IMR-90 (cell line): ENCODE measurements at regions not wholly inside any gene's neighbourhood (a gene's known extent, or its start where the extent isn't known, plus 50 kb on each side); places are given as distances from the start of the nearest gene placed in this dataset.

Source experiments
- ATAC-seq: fragments of 200-7000 bp; cut with Tn5 transposase; 2 replicates; pipeline ENCODE4 v1.9.1; 2020; ENCODE audit warnings: low read depth, mild to moderate bottlenecking, moderate library complexity
- BruUV-seq: library from RNA; stranded (reverse); fragments of 400-500 nt; replicated peaks from 2 replicates; lab custom pipeline; 2021; lab: Mats Ljungman, UMichigan
- CTCF ChIA-PET: fragments of 300-600 bp; formaldehyde crosslinking; extraction: SDS; loops from one replicate; lab custom pipeline; 2021; ENCODE audit warnings: antibody characterized with exemption; lab: Yijun Ruan, JAX
- POLR2A ChIA-PET: fragments of 300-600 bp; sonication (Branson Sonifier 250); formaldehyde crosslinking; loops from one replicate; lab custom pipeline; 2022; ENCODE audit warnings: antibody characterized with exemption; ENCODE audit not compliant: unreplicated experiment; lab: Charles Lee
- DNase-seq: peaks from one replicate; pipeline ENCODE4 v3.0.0; 2013
- H2AFZ ChIP-seq: replicated peaks from 2 replicates; pipeline ENCODE3; 2013; ENCODE audit warnings: low read length, mild to moderate bottlenecking; ENCODE audit not compliant: poor library complexity
- H2AK5ac ChIP-seq: 2 replicates; pipeline ENCODE4 v1.6.1; 2013; ENCODE audit warnings: low read depth, low read length, inconsistent platforms
- H2AK9ac ChIP-seq: replicated peaks from 2 replicates; pipeline ENCODE3; 2013; ENCODE audit warnings: mild to moderate bottlenecking, low read depth, low read length, moderate library complexity; ENCODE audit not compliant: poor library complexity
- H2BK120ac ChIP-seq: 2 replicates; pipeline ENCODE4 v1.6.1; 2013; ENCODE audit warnings: low read depth, low read length, inconsistent platforms
- H2BK15ac ChIP-seq: 3 replicates; pipeline ENCODE4 v1.6.1; 2013; ENCODE audit warnings: low read depth, low read length, inconsistent platforms
- H2BK20ac ChIP-seq: 2 replicates; pipeline ENCODE4 v1.6.1; 2013; ENCODE audit warnings: low read depth, mild to moderate bottlenecking, inconsistent platforms, low read length, moderate library complexity
- H2BK5ac ChIP-seq: 2 replicates; pipeline ENCODE4 v1.6.1; 2013; ENCODE audit warnings: mild to moderate bottlenecking, low read depth, low read length, inconsistent platforms; ENCODE audit not compliant: poor library complexity, severe bottlenecking
- H3K14ac ChIP-seq: replicated peaks from 2 replicates; pipeline ENCODE4 v1.6.1; 2013; ENCODE audit warnings: low read depth, low read length, inconsistent platforms
- H3K18ac ChIP-seq: 2 replicates; pipeline ENCODE4 v1.6.1; 2013; ENCODE audit warnings: low read depth, low read length, control low read depth
- H3K23ac ChIP-seq: 2 replicates; pipeline ENCODE4 v1.6.1; 2013; ENCODE audit warnings: low read depth, low read length, inconsistent platforms
- H3K27ac ChIP-seq: 2 replicates; pipeline ENCODE4 v1.5.1; 2013; ENCODE audit warnings: mild to moderate bottlenecking, control low read depth, low read length; ENCODE audit not compliant: insufficient read depth
- H3K27me3 ChIP-seq: 2 replicates; pipeline ENCODE4 v1.6.1; 2013; ENCODE audit warnings: low read length; ENCODE audit not compliant: control insufficient read depth, insufficient read depth
- H3K36me3 ChIP-seq: 2 replicates; pipeline ENCODE4 v1.6.1; 2013; ENCODE audit warnings: low read length, mixed read lengths; ENCODE audit not compliant: control insufficient read depth, insufficient read depth
- H3K4ac ChIP-seq: 2 replicates; pipeline ENCODE4 v1.6.1; 2013; ENCODE audit warnings: low read depth, low read length, inconsistent platforms
- H3K4me1 ChIP-seq: 2 replicates; pipeline ENCODE4 v1.6.1; 2013; ENCODE audit warnings: low read length, mixed read lengths; ENCODE audit not compliant: control insufficient read depth, insufficient read depth
- H3K4me2 ChIP-seq: 2 replicates; pipeline ENCODE4 v1.6.1; 2013; ENCODE audit warnings: low read depth, mild to moderate bottlenecking, control low read depth, low read length, moderate library complexity
- H3K4me3 ChIP-seq: 2 replicates; pipeline ENCODE4 v1.5.1; 2013; ENCODE audit warnings: low read depth, mild to moderate bottlenecking, control low read depth, low read length, moderate library complexity; ENCODE audit not compliant: insufficient read depth
- H3K56ac ChIP-seq: 2 replicates; pipeline ENCODE4 v1.6.1; 2013; ENCODE audit warnings: low read length, inconsistent platforms; ENCODE audit not compliant: insufficient read depth; ENCODE audit errors: extremely low read depth
- H3K79me1 ChIP-seq, 2 experiments: 2 replicates each; pipeline ENCODE4 v1.6.1; 2013; ENCODE audit warnings: low read length in 2 of 2, inconsistent platforms in 1 of 2, low read depth in 1 of 2
- H3K9ac ChIP-seq: 2 replicates; pipeline ENCODE4 v1.6.1; 2013; ENCODE audit warnings: low read depth, low read length, control low read depth
- H3K9me1 ChIP-seq: 2 replicates; pipeline ENCODE4 v1.6.1; 2013; ENCODE audit warnings: low read length, inconsistent platforms; ENCODE audit not compliant: insufficient read depth
- H3K9me3 ChIP-seq: 2 replicates; pipeline ENCODE4 v1.6.1; 2013; ENCODE audit warnings: low read length; ENCODE audit not compliant: control insufficient read depth, insufficient read depth
- H4K20me1 ChIP-seq: 2 replicates; pipeline ENCODE4 v1.6.1; 2013; ENCODE audit warnings: low read length, inconsistent platforms; ENCODE audit not compliant: insufficient read depth
- H4K5ac ChIP-seq: 2 replicates; pipeline ENCODE4 v1.6.1; 2013; ENCODE audit warnings: mild to moderate bottlenecking, low read depth, low read length, control low read depth
- H4K8ac ChIP-seq, 2 experiments: 2 replicates each; pipeline ENCODE4 v1.6.1; 2013; ENCODE audit warnings: low read depth in 2 of 2, low read length in 2 of 2, control low read depth in 1 of 2, inconsistent platforms in 1 of 2
- H4K91ac ChIP-seq: 2 replicates; pipeline ENCODE4 v1.6.1; 2013; ENCODE audit warnings: low read depth, low read length, inconsistent platforms; ENCODE audit not compliant: insufficient read depth
- BHLHE40 ChIP-seq: fragments of 150-350 bp; IDR thresholded peaks from 2 replicates; pipeline ENCODE4 v1.6.1; 2016; ENCODE audit warnings: mild to moderate bottlenecking, low read depth, low read length
- MAFK ChIP-seq: IDR thresholded peaks from 2 replicates; pipeline ENCODE4 v1.6.1; 2012; ENCODE audit warnings: low read depth, low read length, improper control_type of control experiment
- MAZ ChIP-seq: IDR thresholded peaks from 2 replicates; pipeline ENCODE4 v1.6.1; 2012; ENCODE audit warnings: low read depth, mild to moderate bottlenecking, low read length, improper control_type of control experiment, moderate library complexity, borderline replicate concordance
- MXI1 ChIP-seq: IDR thresholded peaks from 2 replicates; pipeline ENCODE4 v1.6.1; 2012; ENCODE audit warnings: low read depth, mild to moderate bottlenecking, low read length, moderate library complexity, borderline replicate concordance
- NFE2L2 ChIP-seq: fragments of 150-350 bp; IDR thresholded peaks from 2 replicates; pipeline ENCODE4 v1.6.1; 2016; ENCODE audit warnings: low read depth, mild to moderate bottlenecking, low read length
- RCOR1 ChIP-seq: IDR thresholded peaks from 2 replicates; pipeline ENCODE4 v1.6.1; 2012; ENCODE audit warnings: mild to moderate bottlenecking, low read length, improper control_type of control experiment; ENCODE audit not compliant: insufficient replicate concordance
- RFX5 ChIP-seq: IDR thresholded peaks from 2 replicates; pipeline ENCODE4 v1.8.0; 2012; ENCODE audit warnings: low read depth, mild to moderate bottlenecking, low read length, moderate library complexity
- SMC3 ChIP-seq: fragments of 150-350 bp; IDR thresholded peaks from 2 replicates; pipeline ENCODE4 v1.6.1; 2016; ENCODE audit warnings: low read depth, mild to moderate bottlenecking, antibody characterized with exemption, low read length, moderate library complexity
- USF2 ChIP-seq: fragments of 150-350 bp; IDR thresholded peaks from 2 replicates; pipeline ENCODE4 v1.6.1; 2017; ENCODE audit warnings: mild to moderate bottlenecking, antibody characterized with exemption, low read length, low read depth
- WGBS, 2 experiments: methylation state at CpG; one replicate each; pipeline versions ENCODE4 v1.1.5 to v1.1.7; 2013; ENCODE audit warnings: missing lambda C conversion rate in 2 of 2; ENCODE audit not compliant: insufficient read length in 1 of 2; ENCODE audit errors: extremely low coverage in 2 of 2; 5-methylcytosine and 5-hydroxymethylcytosine counted together
- dilution Hi-C: fragments of 300-500 bp; cut with HindIII; formaldehyde crosslinking; loops from one replicate; pipeline ENCODE4 v1.14.3; 2018; ENCODE audit warnings: low sequenced_read_pairs; ENCODE audit not compliant: unreplicated experiment
- in situ Hi-C: fragments of 300-500 bp; cut with MboI; formaldehyde crosslinking; loops from 3 replicates; pipeline ENCODE4 v1.14.3; 2019; ENCODE audit warnings: low sequenced_read_pairs, inconsistent platforms, mixed read lengths
- intact Hi-C: fragments of 100-400 bp; cut with micrococcal nuclease; formaldehyde crosslinking; loops from 2 replicates; pipeline ENCODE4 v1.10.0; 2022

GRCh38 chr12:115722181-115722580 lies 555.3 kb downstream of the MED13L start:
- no CpG with 5 or more reads among the region's 2 CpGs for WGBS, 2 experiments
- no peaks in the 10 kb centered on the region for H4K20me1 ChIP-seq
- in situ Hi-C loops (no loop called here), intact Hi-C loops (no loop called here), dilution Hi-C loops (no loop called here)
- H4K5ac ChIP-seq, result no peak overlapping the region
- H2AK9ac ChIP-seq, result no peak overlapping the region
- no peak overlapping the region for H2AFZ ChIP-seq
- POLR2A ChIA-PET, result no interaction called here
- H3K9ac ChIP-seq, result no peak overlapping the region
- no peak overlapping the region for H2BK5ac ChIP-seq
- no TSS peak for BruUV-seq
- H3K56ac ChIP-seq, result no peak overlapping the region
- TF ChIP-seq SMC3 (no peak), MAFK (no peak), RFX5 (no peak), MAZ (no peak), USF2 (no peak), RCOR1 (no peak), MXI1 (no peak), NFE2L2 (no peak), BHLHE40 (no peak)
- H4K8ac ChIP-seq, result no peak overlapping the region
- no peak overlapping the region for H2AK5ac ChIP-seq
- no peak overlapping the region for H4K91ac ChIP-seq
- no peak overlapping the region for H2BK20ac ChIP-seq
- no peaks in the 10 kb centered on the region for H3K9me3 ChIP-seq
- H3K79me1 ChIP-seq, result no peaks in the 10 kb centered on the region
- no peak overlapping the region for H3K4me2 ChIP-seq
- H2BK15ac ChIP-seq, result no peak overlapping the region
- H3K14ac ChIP-seq, result no peak overlapping the region
- no peaks in the 10 kb centered on the region for H3K4me1 ChIP-seq
- no peak overlapping the region for H2BK120ac ChIP-seq
- CTCF ChIA-PET, result no interaction called here
- H3K4me3 ChIP-seq, result no peak overlapping the region
- H3K36me3 ChIP-seq, result no peaks in the 10 kb centered on the region
- no peaks in the 10 kb centered on the region for H3K27me3 ChIP-seq
- H3K27ac ChIP-seq, result no peak overlapping the region
- H3K4ac ChIP-seq, result no peak overlapping the region
- no peak overlapping the region for H3K18ac ChIP-seq
- ATAC-seq (no peak), DNase-seq (no peak)
- H3K23ac ChIP-seq, result no peak overlapping the region
- H3K9me1 ChIP-seq, result no peaks in the 10 kb centered on the region
